HG02642 (cell line): ENCODE measurements at regions not wholly inside any gene's neighbourhood (a gene's known extent, or its start where the extent isn't known, plus 50 kb on each side); places are given as distances from the start of the nearest gene placed in this dataset.

Source experiments
- ATAC-seq: cut with Tn5 transposase; IDR thresholded peaks from one replicate; pipeline ENCODE4 v1.9.1; 2021; ENCODE audit warnings: mild to moderate bottlenecking; ENCODE audit not compliant: unreplicated experiment, poor library complexity

GRCh38 chr3:168155303-168155702, 59.6 kb upstream of the GOLIM4 start:
- no peak for ATAC-seq

- no peak for ATAC-seq
These were observed 58.4 kb upstream of the GOLIM4 start for GRCh38 chr3:168154089-168154488.

- ATAC-seq: no peak
These were observed 56.4 kb upstream of the GOLIM4 start for GRCh38 chr3:168152149-168152548.
